ENCODE measurements at regions not wholly inside any gene's neighbourhood (a gene's known extent, or its start where the extent isn't known, plus 50 kb on each side); places are given as distances from the start of the nearest gene placed in this dataset.
A peak's percentile ranks its signal among the peaks of the same experiment; 100 is the strongest.
"Not testable (repeated sequence)": the region's sequence is repeated elsewhere in the genome, so short reads cannot be mapped to it uniquely, and the experiment has no call there.

DNA sequence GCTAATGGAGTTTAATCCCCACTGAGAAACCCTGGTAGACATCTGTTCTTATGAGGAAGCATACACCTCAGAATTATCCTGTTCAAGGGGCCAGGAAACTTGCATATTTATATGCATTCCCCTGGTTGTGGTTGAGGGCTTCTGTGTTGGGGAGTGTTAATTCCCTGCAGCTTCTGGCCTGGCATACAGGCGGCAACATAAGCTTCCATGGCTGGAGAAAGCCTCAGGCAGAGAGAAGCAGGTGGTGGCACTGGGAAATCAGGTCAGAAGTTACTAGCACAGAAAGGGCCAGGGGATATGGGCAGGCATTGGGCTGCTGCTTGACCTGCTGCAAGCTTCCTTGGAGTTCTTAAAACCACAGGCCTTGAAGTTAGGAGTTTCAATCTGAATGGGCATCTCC is 166.1 kb upstream of the SEMA6A start:
- DNase-seq (ENCODE audit: low spot score) = peak; percentile 79

DNA sequence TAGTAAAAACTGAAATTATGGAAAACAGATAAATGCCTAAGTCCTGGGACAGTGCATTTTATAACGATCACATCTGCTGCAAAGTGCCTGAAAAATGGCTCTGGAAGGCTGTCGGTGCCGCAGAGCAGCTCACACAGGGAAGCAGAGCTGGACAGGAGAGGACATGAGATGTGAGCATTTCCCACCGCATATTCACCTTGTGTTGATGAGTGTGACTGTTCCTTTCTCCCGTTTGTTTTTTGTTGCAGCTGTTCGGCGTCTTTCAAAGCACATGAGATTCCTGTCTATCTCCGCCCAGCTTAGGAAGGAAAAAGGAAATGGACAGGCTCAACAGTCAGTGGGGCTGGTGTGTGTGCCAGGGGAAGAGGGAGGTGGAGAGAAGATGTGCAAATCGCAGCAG is 164.9 kb upstream of the SEMA6A start:
- peak; percentile 18 for DNase-seq (ENCODE audit: low spot score)

DNA sequence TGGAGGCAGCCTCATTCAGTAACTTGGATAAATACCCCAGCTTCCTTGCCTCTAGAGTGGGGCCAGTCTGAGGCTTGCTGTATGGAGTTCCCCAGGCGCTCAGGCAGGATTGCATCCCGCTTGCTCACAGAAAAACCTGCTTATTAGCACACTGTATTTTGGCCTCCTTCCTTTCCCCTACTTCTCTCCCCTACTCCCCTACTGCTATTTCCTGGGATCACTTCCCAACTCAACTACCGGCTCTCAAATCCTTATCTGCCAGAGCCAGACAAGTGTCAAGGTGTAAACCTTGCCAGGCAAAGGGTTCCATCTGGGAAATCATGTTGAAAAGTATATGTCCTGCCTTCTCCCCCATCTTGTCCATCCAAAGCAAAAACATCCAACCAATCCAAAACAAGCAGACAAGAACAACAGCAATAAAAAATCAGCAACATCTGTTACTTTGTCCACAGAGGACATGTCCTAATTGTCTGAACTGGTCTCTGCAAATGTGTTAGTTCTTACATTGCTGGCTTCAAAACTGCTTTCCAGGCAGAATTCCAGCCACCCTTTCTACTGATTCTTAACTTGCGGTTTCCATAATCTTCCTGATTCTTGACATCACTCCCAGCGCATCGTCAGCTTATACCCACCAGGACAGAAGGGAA is 164.1 kb upstream of the SEMA6A start:
- DNase-seq (ENCODE audit: low spot score) = peak; percentile 95

DNA sequence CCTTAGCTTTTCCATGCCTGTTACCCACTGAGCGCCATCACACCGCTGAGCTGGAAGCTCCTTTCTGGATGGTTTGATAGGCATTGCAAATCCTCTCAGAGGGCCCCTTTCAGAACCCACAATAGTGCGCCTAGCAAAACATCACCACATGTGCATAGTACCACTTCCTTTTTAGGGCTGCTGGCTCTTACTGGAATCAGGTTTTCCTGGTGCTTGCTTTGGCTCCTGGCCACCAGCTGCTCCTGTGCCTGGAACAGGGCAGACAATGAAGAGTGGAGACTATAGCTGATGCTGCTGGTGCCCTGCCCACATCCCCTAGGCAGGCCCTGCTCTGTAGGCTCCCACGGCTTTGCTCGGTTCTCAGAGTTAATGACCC is 163.6 kb upstream of the SEMA6A start:
- DNase-seq (ENCODE audit: low spot score) = peak; percentile 14

DNA sequence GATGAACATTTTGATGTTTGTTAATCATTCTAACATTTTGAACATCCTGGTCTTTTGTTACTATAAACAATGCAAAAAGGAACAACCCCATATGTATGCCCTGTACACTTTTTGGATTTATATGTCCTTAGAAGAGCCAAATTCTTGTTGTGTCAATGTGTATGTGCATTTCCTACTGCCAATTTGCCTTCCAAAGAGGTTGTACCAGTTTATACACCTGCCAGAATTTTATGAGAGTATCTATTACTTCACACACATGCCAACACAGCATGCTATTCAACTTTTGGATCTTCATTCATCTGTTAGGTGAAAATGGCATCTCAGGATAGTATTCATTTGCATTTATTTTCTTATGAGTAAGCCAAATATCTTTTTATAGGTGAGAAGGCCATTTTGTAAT is 162.0 kb upstream of the SEMA6A start:
- peak; percentile 20 for DNase-seq (ENCODE audit: low spot score)

DNA sequence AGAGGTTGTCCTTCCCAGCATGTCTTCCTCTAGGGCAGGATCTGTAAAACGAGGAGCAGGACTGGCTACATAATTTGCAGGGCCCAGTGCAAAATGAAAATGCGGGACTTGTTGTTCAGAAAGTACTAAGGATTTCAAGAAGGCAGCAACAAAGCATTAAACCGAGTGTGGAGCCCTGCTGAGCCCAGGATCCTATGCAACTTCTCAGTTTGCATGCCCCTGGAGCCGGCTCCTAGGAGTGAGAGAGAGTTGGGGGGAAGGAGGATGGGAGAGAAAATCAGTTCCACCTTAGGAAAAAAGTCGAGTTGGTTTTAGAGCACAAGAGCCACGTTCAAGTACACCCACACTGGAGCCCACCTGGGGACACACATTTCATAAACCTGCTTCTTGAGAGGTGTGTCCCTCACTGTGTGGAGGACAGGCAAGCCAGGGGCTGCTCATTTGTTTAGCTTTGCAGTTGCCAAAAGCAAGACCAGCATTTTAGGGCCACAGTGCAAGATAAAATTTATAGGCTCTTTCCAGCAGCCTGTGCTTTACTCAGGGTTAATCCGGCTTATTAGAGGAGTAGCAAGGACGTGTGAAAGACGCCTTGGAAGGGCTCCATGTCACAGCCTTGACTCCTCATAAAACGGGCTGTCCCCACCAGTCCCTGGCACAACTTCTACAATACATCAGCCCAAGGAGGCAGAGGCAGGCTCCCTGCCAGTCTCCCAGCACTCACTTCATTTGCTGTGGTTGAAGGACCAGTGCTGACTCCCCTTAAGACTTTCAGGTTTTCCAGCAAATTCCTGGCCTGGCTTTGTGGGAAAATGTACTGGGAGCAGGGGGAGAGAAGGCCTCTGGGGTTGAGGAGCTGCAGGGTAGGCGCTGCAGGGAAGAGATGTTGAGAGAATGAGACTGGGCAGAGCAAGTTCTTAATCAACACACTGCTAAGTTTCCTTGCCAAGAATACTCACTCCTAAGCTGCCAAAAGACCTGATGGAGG is 159.7 kb upstream of the SEMA6A start:
- DNase-seq (ENCODE audit: low spot score) = peak; percentile 31

DNA sequence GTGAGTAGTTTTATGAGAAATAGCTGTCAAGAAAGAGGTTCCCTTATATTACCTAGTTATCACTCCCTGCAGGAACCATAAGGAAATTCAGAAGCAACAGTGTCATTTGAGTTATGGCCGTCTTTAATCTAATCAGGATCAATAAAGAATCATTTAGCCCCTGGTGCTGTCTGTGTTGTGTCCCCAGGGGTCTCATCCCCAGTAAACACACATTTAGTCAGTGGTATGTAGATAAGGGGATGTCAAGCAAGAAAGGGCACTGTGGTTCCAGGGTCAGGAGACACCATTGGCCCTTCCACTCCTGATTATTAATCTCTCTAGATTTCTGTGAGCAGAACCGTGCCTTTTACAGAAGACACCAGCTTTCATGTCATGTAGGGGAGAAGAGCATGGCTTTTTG is 158.0 kb upstream of the SEMA6A start:
- no peak for DNase-seq (ENCODE audit: low spot score)

DNA sequence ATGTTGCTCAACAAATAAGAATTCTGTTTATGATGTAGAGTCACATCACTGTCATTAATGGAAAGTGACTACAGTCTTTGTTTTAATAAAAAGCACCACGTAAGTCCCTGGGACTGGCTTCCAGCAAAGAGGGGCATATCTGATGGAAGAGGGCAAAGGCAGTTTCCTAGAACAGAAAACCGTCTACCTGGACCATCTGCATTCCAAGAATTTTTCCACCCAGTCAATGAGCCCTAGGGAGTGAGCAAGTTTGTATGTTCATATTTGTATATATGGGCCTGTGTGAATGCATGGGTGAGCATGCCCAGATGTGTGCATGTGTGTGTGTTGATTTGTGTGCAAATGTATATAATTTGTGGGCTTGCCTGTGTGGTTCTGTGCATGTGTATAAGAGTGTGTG is 156.8 kb upstream of the SEMA6A start:
- no peak for DNase-seq (ENCODE audit: low spot score)

DNA sequence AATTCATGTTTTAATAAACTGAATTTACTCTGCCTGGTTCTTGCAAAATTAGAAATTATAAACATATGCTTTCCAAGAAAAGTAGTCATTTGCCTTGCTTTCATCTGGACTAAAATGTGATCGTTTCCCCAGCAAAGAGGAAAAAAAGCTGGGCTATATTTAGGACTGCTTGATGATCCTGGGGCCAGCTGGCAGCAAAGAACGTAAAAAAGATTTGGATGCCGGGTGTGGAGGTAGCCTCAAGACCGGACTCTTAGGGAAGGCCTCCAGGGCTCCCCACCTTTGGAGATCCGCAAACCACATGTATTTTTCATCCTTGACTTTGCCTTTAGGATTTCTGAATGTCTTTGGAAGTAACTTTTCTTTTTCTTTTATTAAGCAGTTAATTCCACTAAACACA is 156.1 kb upstream of the SEMA6A start:
- peak; percentile 16 for DNase-seq (ENCODE audit: low spot score)

DNA sequence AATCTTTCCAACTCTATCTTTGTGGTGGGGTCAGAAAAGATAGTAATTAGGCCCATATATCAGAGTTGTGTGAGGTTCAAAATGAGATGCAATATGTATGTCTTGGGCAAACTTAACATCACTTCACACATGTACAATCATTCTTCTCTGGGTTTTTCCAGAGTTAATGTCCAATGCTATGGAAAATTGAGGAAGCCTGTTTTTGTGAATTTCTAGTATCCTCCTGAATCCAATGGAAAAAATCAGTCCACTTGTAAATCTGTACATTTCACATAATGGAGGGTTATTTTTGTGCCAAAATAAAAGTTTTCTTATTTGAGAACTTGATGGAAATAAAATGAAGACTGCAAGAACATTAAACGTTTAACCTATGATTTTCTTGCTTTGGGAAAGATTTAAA is 155.6 kb upstream of the SEMA6A start:
- no peak for DNase-seq (ENCODE audit: low spot score)

DNA sequence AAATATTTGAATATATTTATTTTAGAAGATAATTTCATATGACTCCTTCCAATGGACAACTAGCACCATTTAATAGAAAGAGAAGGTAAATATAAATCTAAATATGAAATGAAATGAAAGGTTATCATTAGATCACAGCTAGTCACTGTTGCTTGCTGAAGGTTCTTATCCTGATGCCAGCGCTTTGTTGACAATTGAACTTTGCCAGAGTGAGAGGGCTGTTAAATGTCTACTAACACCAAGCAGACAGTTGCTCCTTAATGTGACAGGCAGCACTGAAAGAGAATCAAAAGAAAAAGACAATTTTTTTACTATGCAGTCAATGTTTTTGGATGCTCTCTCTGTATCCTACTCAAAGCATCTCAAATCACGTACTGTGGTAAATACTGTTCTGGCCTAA is 152.6 kb upstream of the SEMA6A start:
- DNase-seq (ENCODE audit: low spot score) = no peak

DNA sequence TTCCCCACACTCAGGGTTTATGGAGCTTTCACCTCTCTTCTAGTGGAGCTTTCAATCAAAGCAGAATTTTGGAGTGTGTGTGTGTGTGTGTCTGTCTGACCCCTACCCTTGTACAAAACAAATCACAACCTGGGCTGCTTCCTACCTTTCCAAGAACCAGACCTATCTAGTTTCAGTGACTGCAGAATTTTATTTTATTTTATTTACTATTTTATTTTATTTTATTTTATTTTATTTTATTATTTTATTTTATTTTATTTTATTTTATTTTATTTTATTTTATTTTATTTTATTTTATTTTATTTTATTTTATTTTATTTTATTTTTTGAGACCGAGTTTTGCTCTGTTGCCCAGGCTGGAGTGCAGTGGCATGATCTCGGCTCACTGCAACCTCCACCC is 151.6 kb upstream of the SEMA6A start:
- DNase-seq (ENCODE audit: low spot score) = not testable (repeated sequence)

DNA sequence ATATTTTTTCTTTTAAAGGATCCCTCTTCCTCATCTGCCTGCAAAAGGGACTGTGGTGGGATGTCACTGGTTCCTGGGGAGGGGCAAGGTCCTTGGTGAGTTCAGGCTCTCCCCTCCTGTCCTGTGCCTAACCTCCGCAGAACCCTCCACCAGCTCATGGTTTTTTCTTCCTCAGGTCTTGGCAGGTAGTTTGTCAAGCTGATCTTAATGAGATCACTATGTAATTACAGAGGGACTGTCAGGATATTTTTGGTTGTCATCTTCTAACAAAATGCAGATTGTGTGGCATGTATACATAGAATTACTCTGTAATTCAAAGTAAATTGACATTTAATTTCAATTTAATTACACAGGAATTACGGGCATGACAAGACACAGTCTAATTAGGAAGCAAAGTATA is 150.3 kb upstream of the SEMA6A start:
- DNase-seq (ENCODE audit: low spot score) = no peak

DNA sequence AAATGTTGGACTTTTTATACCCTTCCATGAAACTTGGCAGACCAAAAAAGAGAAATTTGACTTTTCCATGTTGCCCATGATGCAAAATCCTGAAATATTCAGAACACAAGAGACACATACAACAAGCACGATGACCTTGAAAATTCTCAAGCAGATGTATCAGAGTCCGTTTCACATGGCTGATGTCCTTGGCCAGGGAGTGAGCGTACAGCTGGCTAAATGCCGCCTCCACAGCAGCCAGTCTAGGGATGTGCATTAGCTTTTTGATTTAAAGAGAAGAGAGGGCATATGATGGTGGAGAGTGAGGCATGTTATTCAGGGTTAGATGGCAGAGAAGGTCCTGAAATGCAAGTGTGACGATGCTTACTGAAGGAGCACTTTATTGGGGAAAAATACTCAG is 148.0 kb upstream of the SEMA6A start:
- no peak for DNase-seq (ENCODE audit: low spot score)

DNA sequence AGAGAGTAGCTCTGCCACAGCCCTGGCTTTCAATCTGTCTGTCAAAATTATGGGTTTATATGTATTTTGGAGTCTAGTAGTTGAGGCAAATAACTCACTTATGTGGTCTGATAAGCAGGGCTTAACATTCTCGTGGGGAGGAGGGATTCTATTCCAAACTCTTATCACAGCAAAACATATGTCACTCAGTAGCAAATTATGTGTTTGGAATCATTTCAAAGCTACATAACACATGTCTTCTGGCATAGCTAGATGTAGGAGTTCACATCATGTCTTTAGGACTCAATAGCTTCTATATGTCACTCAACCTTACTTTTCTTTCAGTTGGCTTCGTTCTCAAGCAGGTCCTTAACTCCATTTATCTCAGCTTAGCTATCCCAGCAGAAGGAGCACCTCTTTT is 144.5 kb upstream of the SEMA6A start:
- no peak for DNase-seq (ENCODE audit: low spot score)

DNA sequence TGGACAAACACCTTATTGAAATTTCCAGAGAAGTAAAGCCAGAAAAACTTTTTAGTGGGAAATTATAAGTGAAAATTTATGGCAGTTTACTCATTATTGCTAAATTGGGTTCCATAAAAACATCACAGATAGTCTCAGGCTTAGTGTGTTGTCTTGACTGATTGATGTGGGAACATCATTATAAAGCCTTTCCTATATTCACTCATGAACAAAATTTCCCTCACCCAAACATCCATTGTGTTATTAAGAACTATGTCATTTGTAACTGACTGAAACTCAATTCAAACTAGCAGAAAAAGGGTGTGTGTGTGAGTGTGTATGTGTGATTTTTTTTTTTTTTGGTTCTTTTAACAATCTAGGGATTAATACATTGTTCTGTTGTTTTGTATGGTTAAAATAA is 143.7 kb upstream of the SEMA6A start:
- DNase-seq (ENCODE audit: low spot score) = no peak

DNA sequence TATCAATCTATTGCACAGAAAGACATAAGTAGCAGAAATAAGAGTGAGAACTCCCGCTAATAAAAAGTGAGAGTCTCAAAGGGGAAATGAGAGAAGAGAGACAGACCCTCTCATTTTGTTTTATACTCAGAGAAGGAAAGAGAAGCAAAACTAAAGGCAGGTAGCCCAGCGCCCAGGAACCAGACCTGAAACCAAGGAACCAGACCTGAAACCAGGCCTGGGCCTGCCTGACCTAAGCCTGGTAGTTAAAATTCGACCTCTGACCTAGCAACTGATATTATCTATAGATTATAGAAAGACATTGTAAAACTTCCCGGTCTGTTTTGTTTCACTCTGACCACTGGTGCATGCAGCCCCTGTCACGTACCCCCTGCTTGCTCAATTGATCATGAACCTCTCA is 134.5 kb upstream of the SEMA6A start:
- DNase-seq (ENCODE audit: low spot score) = no peak

DNA sequence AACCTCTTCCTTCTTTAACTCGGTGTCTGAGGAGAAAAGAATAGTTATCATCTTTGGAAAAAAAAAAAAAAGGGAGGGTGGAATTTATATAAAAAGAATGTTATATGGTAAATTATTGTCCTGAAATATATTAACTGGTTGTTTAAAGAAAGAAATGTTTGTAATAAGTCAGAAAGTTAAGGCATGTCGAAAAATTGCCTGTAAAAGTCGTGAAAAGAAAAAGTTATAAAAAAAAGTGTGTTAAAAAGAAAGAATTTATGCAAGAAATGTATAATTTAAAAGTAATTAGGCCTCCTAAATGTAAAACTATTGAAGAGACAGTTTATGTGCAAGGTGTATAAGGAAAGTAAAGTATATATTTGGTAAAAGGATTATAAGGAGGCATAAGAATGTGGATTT is 130.5 kb upstream of the SEMA6A start:
- not testable (repeated sequence) for DNase-seq (ENCODE audit: low spot score)

DNA sequence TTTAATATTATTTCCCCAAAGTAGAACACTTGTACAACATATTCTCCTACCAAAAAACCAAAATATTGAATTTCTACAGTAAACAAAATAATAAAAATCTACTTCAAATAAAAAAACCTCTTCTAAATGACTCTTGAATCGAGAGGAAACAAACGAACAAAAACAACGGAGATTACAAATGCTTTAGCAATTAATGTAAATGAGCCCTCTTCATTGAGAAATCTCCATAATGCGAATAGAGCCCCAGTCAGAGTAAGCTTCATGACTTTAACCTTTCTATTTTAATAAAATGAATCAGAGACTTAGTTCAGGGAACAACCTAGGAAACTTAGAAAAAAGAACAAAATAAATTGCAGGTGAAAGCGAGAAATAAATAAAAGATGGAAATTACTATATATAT is 129.3 kb upstream of the SEMA6A start:
- no peak for DNase-seq (ENCODE audit: low spot score)

DNA sequence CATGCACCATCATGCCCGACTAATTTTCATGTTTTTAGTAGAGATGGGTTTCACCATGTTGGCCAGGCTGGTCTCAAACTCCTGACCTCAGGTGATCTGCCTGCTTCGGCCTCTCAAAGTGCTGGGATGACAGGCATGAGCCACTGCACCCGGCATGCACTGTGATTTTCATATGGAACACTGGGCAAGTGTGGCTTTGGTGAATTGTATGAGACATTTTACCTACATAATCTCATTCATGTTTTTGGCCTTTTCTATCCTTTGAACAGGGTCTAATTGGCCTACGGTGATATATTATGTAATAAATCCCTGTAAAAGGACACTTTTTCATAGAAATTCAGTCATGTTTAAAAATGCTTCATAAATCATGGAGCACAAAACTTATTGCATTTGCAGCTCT is 128.7 kb upstream of the SEMA6A start:
- no peak for DNase-seq (ENCODE audit: low spot score)

DNA sequence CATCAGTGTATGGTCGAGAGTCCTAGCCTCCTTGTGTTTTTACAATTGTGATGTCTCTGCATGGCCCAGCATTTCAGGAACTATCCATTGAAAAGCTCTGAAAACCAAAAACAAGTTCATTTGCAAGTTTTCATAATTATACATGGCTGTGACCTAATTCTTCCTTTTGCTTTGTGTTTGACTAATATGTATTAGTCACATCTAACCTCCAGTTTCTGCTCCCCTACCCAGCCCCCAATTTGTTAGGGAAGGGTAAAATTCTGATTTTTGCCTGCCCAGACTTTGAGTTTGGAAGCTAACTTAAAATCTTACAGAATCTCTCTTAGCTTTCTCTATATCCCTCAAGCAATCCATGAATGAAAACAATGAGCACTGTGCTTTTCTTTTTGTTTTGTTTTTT is 128.2 kb upstream of the SEMA6A start:
- no peak for DNase-seq (ENCODE audit: low spot score)

DNA sequence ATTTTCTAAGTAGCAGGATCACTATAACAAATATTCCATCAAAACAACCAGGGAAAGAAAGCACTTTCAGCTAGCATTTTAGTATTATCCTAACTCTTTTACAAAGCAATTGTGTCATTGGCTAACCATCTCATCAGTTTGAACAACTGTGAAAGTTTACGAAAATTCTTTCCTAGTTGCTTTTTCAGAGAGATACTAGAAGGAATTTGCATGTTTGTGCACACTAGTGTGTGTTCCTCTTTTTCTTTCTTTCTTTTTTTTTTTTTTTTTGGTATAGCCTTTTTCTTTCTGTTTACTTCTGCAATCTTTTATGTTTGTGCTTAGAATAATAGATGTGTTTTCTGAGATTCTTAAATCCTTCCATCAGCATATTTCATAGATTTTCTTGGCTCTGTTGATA is 124.7 kb upstream of the SEMA6A start:
- DNase-seq (ENCODE audit: low spot score) = no peak

DNA sequence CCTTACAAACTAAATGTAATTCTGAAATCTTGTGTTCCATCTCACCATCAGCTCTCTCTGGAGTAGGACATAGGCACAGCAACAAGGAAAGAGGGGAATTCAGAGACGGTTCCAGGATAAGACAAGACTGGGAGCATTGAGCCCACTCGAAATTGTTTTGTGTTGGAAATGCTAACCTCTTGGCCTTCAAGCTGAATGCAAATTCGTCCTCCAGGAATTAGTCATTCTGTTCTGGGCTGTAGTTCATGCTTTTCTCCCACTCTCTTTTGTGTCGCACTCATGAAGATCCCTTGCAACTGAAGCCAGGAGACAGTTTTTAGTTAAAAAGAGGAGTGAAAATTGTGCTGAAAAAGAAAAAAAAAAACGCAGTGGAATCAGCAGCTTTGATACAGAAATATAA is 121.7 kb upstream of the SEMA6A start:
- DNase-seq (ENCODE audit: low spot score) = no peak

DNA sequence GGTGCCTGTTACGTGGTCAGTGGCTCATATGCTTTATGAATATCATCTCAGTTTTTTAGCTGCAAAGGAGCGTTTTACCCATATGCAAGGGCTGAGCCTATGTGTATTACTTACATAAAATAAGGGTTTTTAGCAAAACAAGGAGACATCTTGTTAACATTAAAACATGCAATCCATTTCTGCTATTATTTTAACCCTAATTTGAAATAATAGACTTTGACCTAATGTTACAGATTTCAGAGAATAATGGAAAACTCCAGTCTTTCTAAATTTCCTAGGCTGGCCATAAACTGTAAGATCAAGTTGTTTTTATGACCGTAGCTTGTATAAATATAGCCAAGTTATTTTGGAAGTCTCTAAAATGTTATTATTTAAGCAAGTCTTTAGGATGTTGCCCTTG is 121.1 kb upstream of the SEMA6A start:
- no peak for DNase-seq (ENCODE audit: low spot score)
